Adipocyte (in vitro differentiated cells): ENCODE measurements at regions not wholly inside any gene's neighbourhood (a gene's known extent, or its start where the extent isn't known, plus 50 kb on each side); places are given as distances from the start of the nearest gene placed in this dataset.
A peak's percentile ranks its signal among the peaks of the same experiment; 100 is the strongest.

ENCODE experiments used
- DNase-seq: peaks from one replicate; pipeline ENCODE4 v3.0.0-alpha.2; 2015; ENCODE audit warnings: low read depth
- H3K27me3 ChIP-seq: replicated peaks from 2 replicates; pipeline ENCODE4 v1.7.0; 2013; ENCODE audit warnings: mild to moderate bottlenecking, low read length, moderate library complexity; ENCODE audit not compliant: control insufficient read depth, insufficient read depth
- H3K36me3 ChIP-seq: 2 replicates; pipeline ENCODE4 v1.7.0; 2013; ENCODE audit warnings: low read length, mild to moderate bottlenecking, moderate library complexity; ENCODE audit not compliant: control insufficient read depth, insufficient read depth, severe bottlenecking
- H3K4me1 ChIP-seq: 2 replicates; pipeline ENCODE4 v1.7.0; 2013; ENCODE audit warnings: mild to moderate bottlenecking, low read length, moderate library complexity; ENCODE audit not compliant: control insufficient read depth, insufficient read depth
- H3K4me3 ChIP-seq: 2 replicates; pipeline ENCODE4 v1.7.0; 2013; ENCODE audit warnings: mild to moderate bottlenecking, low read length, moderate library complexity
- H3K9ac ChIP-seq: 2 replicates; pipeline ENCODE4 v1.7.0; 2013; ENCODE audit warnings: mild to moderate bottlenecking, low read length, moderate library complexity
- H3K9me3 ChIP-seq: 2 replicates; pipeline ENCODE4 v1.7.0; 2013; ENCODE audit warnings: mild to moderate bottlenecking, low read length, moderate library complexity; ENCODE audit not compliant: control insufficient read depth

- Histone ChIP-seq H3K9ac (no peak overlapping the region), H3K4me3 (no peak overlapping the region), H3K4me1 (no peaks in the 10 kb centered on the region), H3K9me3 (no peaks in the 10 kb centered on the region), H3K36me3 (no peaks in the 10 kb centered on the region), H3K27me3 (no peaks in the 10 kb centered on the region)
- peak; percentile 11 for DNase-seq
Observed at GRCh38 chr6:4192173-4192572, 56.8 kb upstream of the ECI2 start.

DNA sequence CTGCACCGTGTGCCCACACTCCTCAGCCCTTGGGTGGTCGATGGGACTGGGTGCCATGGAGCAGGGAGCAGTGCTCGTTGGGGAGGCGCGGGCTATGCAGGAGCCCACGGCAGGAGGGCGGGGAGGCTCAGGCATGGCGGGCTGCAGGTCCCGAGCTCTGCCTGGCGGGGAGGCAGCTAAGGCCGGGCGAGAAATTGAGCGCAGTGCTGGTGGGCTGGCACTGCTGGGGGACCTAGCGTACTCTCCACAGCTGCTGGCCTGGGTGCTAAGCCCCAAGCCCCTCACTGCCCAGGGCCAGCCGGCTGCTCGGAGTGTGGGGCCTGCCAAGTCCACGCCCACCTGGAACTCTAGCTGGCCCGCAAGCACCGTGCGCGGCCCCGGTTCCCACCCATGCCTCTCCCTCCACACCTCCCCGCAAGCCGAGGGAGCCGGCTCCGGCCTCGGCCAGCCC, 55.9 kb upstream of the ECI2 start:
- Histone ChIP-seq H3K27me3 (no peaks in the 10 kb centered on the region), H3K9me3 (no peaks in the 10 kb centered on the region), H3K9ac (no peak overlapping the region), H3K4me1 (no peaks in the 10 kb centered on the region), H3K4me3 (no peak overlapping the region), H3K36me3 (no peaks in the 10 kb centered on the region)
- no peak for DNase-seq

GRCh38 chr6:4189249-4189648, 53.9 kb upstream of the ECI2 start:
- no peak overlapping the region for H3K4me3 ChIP-seq
- no peaks in the 10 kb centered on the region for H3K9me3 ChIP-seq
- H3K4me1 ChIP-seq, result no peaks in the 10 kb centered on the region
- no peak overlapping the region for H3K9ac ChIP-seq
- DNase-seq, result no peak
- H3K36me3 ChIP-seq, result no peaks in the 10 kb centered on the region
- H3K27me3 ChIP-seq, result no peaks in the 10 kb centered on the region

DNA sequence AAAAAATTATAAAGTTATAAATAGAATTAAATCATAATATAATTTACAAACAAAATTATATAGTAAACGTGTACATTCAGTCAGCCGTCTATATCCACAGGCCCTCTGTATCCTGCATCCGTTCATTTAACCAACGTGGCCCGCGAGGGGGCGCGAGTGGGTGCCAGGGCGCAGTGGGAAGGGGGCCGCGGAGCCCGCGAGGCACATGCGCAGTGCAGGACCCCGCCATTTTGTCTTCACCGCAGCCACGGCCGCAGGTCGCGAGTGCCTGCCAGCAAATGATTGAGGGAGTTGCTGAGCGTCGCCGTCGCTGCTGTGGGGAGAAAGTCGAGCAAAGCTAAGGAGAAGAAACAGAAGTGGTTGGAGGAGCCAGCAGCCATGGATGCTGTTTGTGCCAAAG, 53.4 kb upstream of the ECI2 start:
- DNase-seq, result no peak
- no peaks in the 10 kb centered on the region for H3K9me3 ChIP-seq
- H3K4me3 ChIP-seq, result no peak overlapping the region
- H3K36me3 ChIP-seq, result no peaks in the 10 kb centered on the region
- H3K9ac ChIP-seq, result no peak overlapping the region
- no peaks in the 10 kb centered on the region for H3K4me1 ChIP-seq
- no peaks in the 10 kb centered on the region for H3K27me3 ChIP-seq

DNA sequence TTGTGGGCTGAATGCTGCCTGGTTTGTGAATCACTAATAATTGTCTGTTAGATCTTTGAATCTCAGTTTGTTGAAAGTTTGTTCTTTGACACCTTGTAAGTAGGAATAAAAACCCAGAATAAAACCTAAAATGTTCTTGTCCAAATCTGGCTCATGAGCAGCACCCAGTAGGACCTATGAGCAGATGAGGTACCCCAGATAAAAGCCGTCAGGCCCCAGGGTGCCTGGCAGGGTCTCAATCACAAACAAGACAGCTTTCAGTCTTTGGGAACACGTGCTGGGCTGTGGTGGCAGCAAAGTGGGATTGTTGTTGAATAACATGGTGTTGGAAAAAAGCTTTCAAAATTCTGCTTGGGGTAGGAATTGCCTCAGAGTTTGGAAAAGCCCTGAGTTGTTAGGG, 52.1 kb upstream of the ECI2 start:
- no peak for DNase-seq
- H3K9me3 ChIP-seq, result no peaks in the 10 kb centered on the region

GRCh38 chr6:4186385-4186784, 51.0 kb upstream of the ECI2 start:
- Histone ChIP-seq H3K9me3 (no peaks in the 10 kb centered on the region), H3K9ac (no peak overlapping the region), H3K4me3 (no peak overlapping the region), H3K27me3 (no peaks in the 10 kb centered on the region), H3K4me1 (no peaks in the 10 kb centered on the region), H3K36me3 (no peaks in the 10 kb centered on the region)
- DNase-seq, result no peak

More for the DNA sequence above, 52.1 kb upstream of the ECI2 start:
- Histone ChIP-seq H3K9ac (no peak overlapping the region), H3K36me3 (no peaks in the 10 kb centered on the region), H3K4me3 (no peak overlapping the region), H3K4me1 (no peaks in the 10 kb centered on the region), H3K27me3 (no peaks in the 10 kb centered on the region)

GRCh38 chr6:4185846-4186245, 50.5 kb upstream of the ECI2 start:
- no peak overlapping the region for H3K4me3 ChIP-seq
- no peak overlapping the region for H3K9ac ChIP-seq

DNA sequence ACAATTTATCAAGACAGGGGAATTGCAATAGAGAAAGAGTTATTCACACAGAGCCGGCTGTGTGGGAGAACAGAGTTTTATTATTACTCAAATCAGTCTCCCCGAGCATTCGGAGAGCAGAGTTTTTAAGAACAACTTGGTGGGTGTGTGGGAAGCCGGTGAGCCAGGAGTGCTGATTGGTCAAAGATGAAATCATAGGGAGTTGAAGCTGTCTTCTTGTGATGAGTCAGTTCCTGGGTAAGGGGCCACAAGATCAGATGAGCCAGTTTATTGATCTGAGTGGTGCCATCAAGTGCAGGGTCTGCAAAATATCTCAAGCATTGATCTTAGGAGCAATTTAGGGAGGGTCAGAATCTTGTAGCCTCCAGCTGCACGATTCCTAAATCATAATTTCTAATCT, 50.0 kb upstream of the ECI2 start:
- no peak for DNase-seq
- no peaks in the 10 kb centered on the region for H3K27me3 ChIP-seq
- H3K4me3 ChIP-seq, result no peak overlapping the region
- H3K36me3 ChIP-seq, result no peaks in the 10 kb centered on the region
- H3K9me3 ChIP-seq, result no peaks in the 10 kb centered on the region
- H3K9ac ChIP-seq, result no peak overlapping the region
- no peaks in the 10 kb centered on the region for H3K4me1 ChIP-seq

More at GRCh38 chr6:4185846-4186245, 50.5 kb upstream of the ECI2 start:
- no peak for DNase-seq
- Histone ChIP-seq H3K9me3 (no peaks in the 10 kb centered on the region), H3K27me3 (no peaks in the 10 kb centered on the region), H3K36me3 (no peaks in the 10 kb centered on the region), H3K4me1 (no peaks in the 10 kb centered on the region)
